ENCODE measurements at regions not wholly inside any gene's neighbourhood (a gene's known extent, or its start where the extent isn't known, plus 50 kb on each side); places are given as distances from the start of the nearest gene placed in this dataset.

DNA sequence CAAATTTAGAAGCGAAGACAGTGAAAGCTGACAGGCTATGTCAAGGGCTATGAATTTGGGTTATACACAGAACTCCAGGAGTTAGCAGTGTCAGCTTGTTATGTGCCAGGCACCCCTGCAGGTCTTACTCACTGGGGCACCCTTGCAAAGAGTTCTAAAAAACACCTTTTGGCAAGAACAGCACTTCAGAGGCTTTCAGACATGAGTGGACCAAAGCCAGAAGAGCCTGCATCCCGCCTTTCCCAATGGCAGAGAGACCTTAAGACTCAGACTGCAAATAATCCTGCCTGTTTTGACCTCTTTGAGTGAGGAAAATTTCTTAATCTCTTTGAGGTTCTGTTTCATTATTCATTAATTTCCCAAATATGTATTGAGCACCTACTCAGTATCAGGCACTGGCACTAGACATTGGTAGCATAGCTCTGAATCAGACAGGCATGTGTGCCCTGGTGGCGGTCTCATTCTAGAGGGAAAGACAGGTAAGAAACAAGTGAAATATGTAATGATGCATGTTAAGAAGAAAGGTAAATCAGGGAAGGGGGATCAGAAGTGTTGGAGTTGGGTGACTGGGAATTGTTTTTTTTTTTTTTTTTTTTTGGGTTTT, 280.0 kb downstream of the KBTBD8 start:
- DNase-seq (ENCODE audit: low read depth in 4 of 4, low spot score in 3 of 4) = no peak

DNA sequence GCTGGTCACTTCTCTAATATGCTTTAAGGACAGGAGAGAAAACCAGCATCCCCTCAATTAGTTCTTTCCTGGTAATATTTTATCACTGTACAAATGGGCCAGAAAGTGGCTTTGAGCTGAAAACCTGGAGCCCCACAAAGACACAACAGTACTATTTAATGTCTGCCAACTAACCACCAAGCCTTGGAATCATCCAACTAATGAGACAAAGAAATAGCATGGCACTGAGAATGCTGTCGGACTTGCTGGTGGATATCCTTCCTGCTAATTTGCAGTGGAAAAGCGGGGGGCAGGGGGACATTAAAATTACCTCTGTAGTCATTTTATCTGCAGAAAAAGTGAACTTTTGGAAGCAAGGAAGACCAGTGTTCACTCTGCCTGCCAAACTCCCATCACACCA, 288.5 kb downstream of the KBTBD8 start:
- no peak for DNase-seq (ENCODE audit: low read depth in 4 of 4, low spot score in 3 of 4)

- DNase-seq (ENCODE audit: low read depth in 4 of 4, low spot score in 3 of 4) = no peak
These were observed 290.5 kb downstream of the KBTBD8 start for GRCh38 chr3:67288466-67289106.

- DNase-seq (ENCODE audit: low read depth in 4 of 4, low spot score in 3 of 4) = no peak
These were observed 291.5 kb downstream of the KBTBD8 start for GRCh38 chr3:67289626-67290025.

- DNase-seq (ENCODE audit: low read depth in 4 of 4, low spot score in 3 of 4) = no peak
These were observed 292.3 kb downstream of the KBTBD8 start for GRCh38 chr3:67290438-67290837.

- no peak for DNase-seq (ENCODE audit: low read depth in 4 of 4, low spot score in 3 of 4)
These were observed 293.5 kb downstream of the KBTBD8 start for GRCh38 chr3:67291287-67292252.

GRCh38 chr3:67292356-67293121, 294.4 kb downstream of the KBTBD8 start:
- no peak for DNase-seq (ENCODE audit: low read depth in 4 of 4, low spot score in 3 of 4)

DNA sequence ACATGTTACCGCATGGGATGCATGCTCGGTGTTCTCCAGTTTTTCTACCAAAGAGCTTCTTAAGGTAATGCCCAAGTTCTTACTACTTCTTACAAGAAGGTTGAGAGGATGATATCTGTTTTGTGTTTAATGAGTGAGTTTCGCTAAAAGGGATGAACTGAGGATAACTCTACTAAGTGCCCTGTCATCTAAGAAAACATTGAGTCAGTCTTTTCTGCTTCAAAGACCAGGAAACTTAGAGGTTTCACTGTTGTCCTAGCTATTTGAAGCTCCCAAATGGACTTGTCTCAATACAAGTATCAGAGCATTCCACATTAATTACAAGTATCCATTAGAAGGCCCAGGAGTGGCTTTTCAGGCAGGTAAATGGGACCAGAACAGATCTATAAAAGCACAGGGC, 296.2 kb downstream of the KBTBD8 start:
- DNase-seq (ENCODE audit: low read depth in 4 of 4, low spot score in 3 of 4) = no peak

GRCh38 chr3:67296039-67296892, 298.2 kb downstream of the KBTBD8 start:
- no peak for DNase-seq (ENCODE audit: low read depth in 4 of 4, low spot score in 3 of 4)

- DNase-seq (ENCODE audit: low read depth in 4 of 4, low spot score in 3 of 4) = no peak
These were observed 299.8 kb downstream of the KBTBD8 start for GRCh38 chr3:67297715-67298475.

DNA sequence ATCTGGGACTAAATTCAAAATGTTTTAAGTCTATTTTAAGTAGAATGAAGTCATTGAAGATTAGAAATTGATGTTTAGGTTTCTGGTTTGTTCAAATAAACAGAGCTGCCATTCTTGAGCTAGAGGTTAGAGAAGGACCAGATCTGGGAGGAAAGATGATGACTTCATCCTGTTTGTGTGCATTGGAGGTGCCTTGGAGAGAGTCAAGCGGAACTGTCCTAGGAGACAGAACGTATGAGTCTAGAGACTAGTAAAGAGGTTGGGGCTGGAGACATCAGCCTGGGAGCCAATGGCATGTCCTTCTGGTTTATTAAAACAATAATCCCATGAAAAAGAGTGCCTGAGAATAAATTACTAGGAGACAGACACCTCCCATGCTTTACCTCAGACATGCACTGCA, 303.4 kb downstream of the KBTBD8 start:
- no peak for DNase-seq (ENCODE audit: low read depth in 4 of 4, low spot score in 3 of 4)

- no peak for DNase-seq (ENCODE audit: low read depth in 4 of 4, low spot score in 3 of 4)
These were observed 304.4 kb downstream of the KBTBD8 start for GRCh38 chr3:67302489-67302888.

DNA sequence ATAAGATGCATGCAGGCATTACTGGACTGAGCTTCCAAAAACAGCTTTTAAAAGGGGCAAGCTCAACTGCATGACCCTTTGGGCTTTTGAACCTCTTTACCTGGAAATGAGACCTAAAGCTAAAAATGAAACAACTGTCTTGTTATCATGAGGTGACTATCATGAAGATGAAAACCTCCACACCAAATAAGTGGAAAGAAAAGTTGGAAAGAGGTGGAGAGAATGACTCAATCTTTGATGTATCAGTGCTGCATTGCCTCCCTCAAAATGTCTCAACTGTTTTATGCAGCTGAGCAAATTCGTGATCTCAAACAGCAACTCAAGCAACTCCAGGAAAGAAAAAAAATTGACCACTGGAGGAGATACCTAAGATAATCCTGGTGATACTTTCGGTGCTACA, 307.1 kb downstream of the KBTBD8 start:
- no peak for DNase-seq (ENCODE audit: low read depth in 4 of 4, low spot score in 3 of 4)

DNA sequence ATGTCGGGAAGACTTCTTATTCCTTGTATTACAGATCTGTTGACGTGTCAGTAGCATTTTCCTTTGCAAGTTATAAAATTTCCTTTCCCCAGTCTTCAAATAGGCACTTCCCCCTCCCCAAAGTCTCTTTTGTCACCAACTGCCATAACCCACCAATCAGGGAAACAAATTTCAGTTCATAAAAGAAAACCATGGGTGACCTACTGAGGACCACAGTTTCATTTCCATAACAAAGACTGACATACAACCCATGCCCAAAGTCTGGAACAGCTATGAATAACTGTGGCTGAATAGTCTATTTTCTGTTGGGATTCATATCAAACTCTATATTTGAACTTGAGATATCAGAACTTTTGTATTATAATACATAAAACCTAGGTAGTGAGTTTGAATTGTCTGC, 307.8 kb downstream of the KBTBD8 start:
- DNase-seq (ENCODE audit: low read depth in 4 of 4, low spot score in 3 of 4) = no peak

GRCh38 chr3:67311440-67311839, 313.3 kb downstream of the KBTBD8 start:
- DNase-seq (ENCODE audit: low read depth in 4 of 4, low spot score in 3 of 4) = no peak

GRCh38 chr3:67312155-67312554, 314.0 kb downstream of the KBTBD8 start:
- DNase-seq (ENCODE audit: low read depth in 4 of 4, low spot score in 3 of 4) = no peak

GRCh38 chr3:67318162-67318561, 320.1 kb downstream of the KBTBD8 start:
- DNase-seq (ENCODE audit: low read depth in 4 of 4, low spot score in 3 of 4) = no peak

DNA sequence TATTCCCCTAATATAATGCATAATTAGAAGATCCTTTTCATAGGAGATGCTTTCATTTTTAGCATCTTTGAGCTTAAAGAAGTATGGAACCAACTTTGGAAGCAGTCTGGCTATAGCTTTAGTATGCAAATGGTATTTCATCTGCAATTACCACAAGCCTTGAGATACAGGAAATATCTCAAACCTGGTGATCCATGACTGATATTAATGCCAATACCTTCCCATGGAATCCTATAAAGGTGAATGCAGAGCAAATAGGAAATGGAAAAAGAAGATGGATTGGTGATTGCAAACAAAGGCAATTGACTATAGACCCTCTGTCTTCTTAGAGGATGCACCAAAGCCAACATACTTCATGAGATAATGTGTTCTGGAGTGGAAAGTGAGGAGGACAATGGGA, 326.4 kb downstream of the KBTBD8 start:
- DNase-seq (ENCODE audit: low read depth in 4 of 4, low spot score in 3 of 4) = no peak

Data from right renal pelvis (tissue), 4 donors.